Spleen (tissue), 7 donors: ENCODE measurements at regions not wholly inside any gene's neighbourhood (a gene's known extent, or its start where the extent isn't known, plus 50 kb on each side); places are given as distances from the start of the nearest gene placed in this dataset.

Experiments used
- CTCF ChIP-seq, 11 experiments: fragments of 200-600 bp in 7 of 11; fragments of 450-650 bp in 4 of 11; sonication (generic) in 4 of 11; IDR thresholded peaks in 8 of 11; conservative IDR thresholded peaks in 3 of 11; 1 replicate in 7 of 11; 2 replicates in 4 of 11; pipeline versions ENCODE4 v1.4.0 to v1.8.0; 2016 to 2021; ENCODE audit warnings: antibody characterized with exemption in 11 of 11, inconsistent platforms in 4 of 11, mild to moderate bottlenecking in 1 of 11
- POLR2A ChIP-seq, 3 donors: fragments of 450-650 bp; IDR thresholded peaks; one replicate each; pipeline ENCODE4 v1.5.1; 2017; ENCODE audit warnings: antibody characterized with exemption in 3 of 3, mild to moderate bottlenecking in 1 of 3
- POLR2AphosphoS5 ChIP-seq, 3 donors: sonication (generic); formaldehyde crosslinking; IDR thresholded peaks; one replicate each; pipeline ENCODE4 v1.5.1; 2017; ENCODE audit warnings: antibody characterized with exemption in 3 of 3
- donor health status: DM: no; HTN: no; CAD: no; lungs with moderate emphysema.
- donor health status: DM: no; HTN: no; CAD: no.
- donor health status: DM: no; HTN: no; CAD: no.

- TF ChIP-seq CTCF (IDR thresholded peaks at IDR 0.05 in 8 of 11, conservative IDR thresholded peaks at IDR 0.05 in 3 of 11), result no peak
- TF ChIP-seq POLR2AphosphoS5 (IDR thresholded peaks at IDR 0.05), result no peak
- TF ChIP-seq POLR2A (IDR thresholded peaks at IDR 0.05), result no peak
These were observed 408.2 kb downstream of the TSN start for GRCh38 chr2:122163617-122164016.
